Kasumi-1 (cell line): ENCODE measurements at regions not wholly inside any gene's neighbourhood (a gene's known extent, or its start where the extent isn't known, plus 50 kb on each side); places are given as distances from the start of the nearest gene placed in this dataset.

Source experiments
- DNase-seq, 2 experiments: peaks; one replicate each; lab custom pipeline; 2025; lab: John Stamatoyannopoulos, UW

- no peak for DNase-seq
Observed at GRCh38 chr5:15263406-15263805, 236.6 kb upstream of the FBXL7 start.

GRCh38 chr5:15261269-15261995 is 238.5 kb upstream of the FBXL7 start:
- no peak for DNase-seq

GRCh38 chr5:15260356-15261268 is 239.4 kb upstream of the FBXL7 start:
- DNase-seq = no peak

GRCh38 chr5:15256485-15256884 is 243.5 kb upstream of the FBXL7 start:
- no peak for DNase-seq

GRCh38 chr5:15255576-15255975 is 244.4 kb upstream of the FBXL7 start:
- DNase-seq = peak; percentile 18 to 21

GRCh38 chr5:15254607-15255006 is 245.4 kb upstream of the FBXL7 start:
- DNase-seq = no peak

- no peak for DNase-seq
Observed at GRCh38 chr5:15252331-15252730, 247.6 kb upstream of the FBXL7 start.

- DNase-seq = peak; percentile 68 to 71
Observed at GRCh38 chr5:15249152-15249551, 250.8 kb upstream of the FBXL7 start.

GRCh38 chr5:15248731-15249130 is 251.2 kb upstream of the FBXL7 start:
- DNase-seq = peak; percentile 22 to 24

- DNase-seq = no peak
Observed at GRCh38 chr5:15245913-15246312, 254.1 kb upstream of the FBXL7 start.

- no peak for DNase-seq
Observed at GRCh38 chr5:15243301-15244020, 256.5 kb upstream of the FBXL7 start.

GRCh38 chr5:15241216-15241821 is 258.7 kb upstream of the FBXL7 start:
- no peak for DNase-seq

GRCh38 chr5:15238006-15238405 is 262.0 kb upstream of the FBXL7 start:
- no peak for DNase-seq

GRCh38 chr5:15236911-15237508 is 263.0 kb upstream of the FBXL7 start:
- no peak for DNase-seq

GRCh38 chr5:15234911-15235310 is 265.1 kb upstream of the FBXL7 start:
- DNase-seq = no peak

- no peak for DNase-seq
Observed at GRCh38 chr5:15234366-15234765, 265.6 kb upstream of the FBXL7 start.

- no peak for DNase-seq
Observed at GRCh38 chr5:15233566-15233965, 266.4 kb upstream of the FBXL7 start.

GRCh38 chr5:15222156-15222555 is 277.8 kb upstream of the FBXL7 start:
- DNase-seq = no peak

GRCh38 chr5:15220642-15221173 is 279.3 kb upstream of the FBXL7 start:
- no peak for DNase-seq

GRCh38 chr5:15215056-15215455 is 284.9 kb upstream of the FBXL7 start:
- no peak for DNase-seq

- DNase-seq = no peak
Observed at GRCh38 chr5:15214010-15214409, 286.0 kb upstream of the FBXL7 start.
